ENCODE measurements at regions not wholly inside any gene's neighbourhood (a gene's known extent, or its start where the extent isn't known, plus 50 kb on each side); places are given as distances from the start of the nearest gene placed in this dataset.

- TF ChIP-seq GABPA (IDR thresholded peaks at IDR 0.05; ENCODE audit: borderline replicate concordance, insufficient read depth, low read length) (no peak), EGR1 (IDR thresholded peaks at IDR 0.05; ENCODE audit: borderline replicate concordance, low read depth, low read length) (no peak), SIN3A (conservative IDR thresholded peaks at IDR 0.05 in 1 of 2, IDR thresholded peaks at IDR 0.05 in 1 of 2; ENCODE audit: low read depth in 1 of 2, low read length in 2 of 2) (no peak), POLR2A (IDR thresholded peaks at IDR 0.05; ENCODE audit: control extremely low read depth in 1 of 2, low read depth in 2 of 2, low read length in 2 of 2) (no peak), MAFK (IDR thresholded peaks at IDR 0.05; ENCODE audit: low read depth, low read length) (no peak)
- TF ChIP-seq, protein P1, sequence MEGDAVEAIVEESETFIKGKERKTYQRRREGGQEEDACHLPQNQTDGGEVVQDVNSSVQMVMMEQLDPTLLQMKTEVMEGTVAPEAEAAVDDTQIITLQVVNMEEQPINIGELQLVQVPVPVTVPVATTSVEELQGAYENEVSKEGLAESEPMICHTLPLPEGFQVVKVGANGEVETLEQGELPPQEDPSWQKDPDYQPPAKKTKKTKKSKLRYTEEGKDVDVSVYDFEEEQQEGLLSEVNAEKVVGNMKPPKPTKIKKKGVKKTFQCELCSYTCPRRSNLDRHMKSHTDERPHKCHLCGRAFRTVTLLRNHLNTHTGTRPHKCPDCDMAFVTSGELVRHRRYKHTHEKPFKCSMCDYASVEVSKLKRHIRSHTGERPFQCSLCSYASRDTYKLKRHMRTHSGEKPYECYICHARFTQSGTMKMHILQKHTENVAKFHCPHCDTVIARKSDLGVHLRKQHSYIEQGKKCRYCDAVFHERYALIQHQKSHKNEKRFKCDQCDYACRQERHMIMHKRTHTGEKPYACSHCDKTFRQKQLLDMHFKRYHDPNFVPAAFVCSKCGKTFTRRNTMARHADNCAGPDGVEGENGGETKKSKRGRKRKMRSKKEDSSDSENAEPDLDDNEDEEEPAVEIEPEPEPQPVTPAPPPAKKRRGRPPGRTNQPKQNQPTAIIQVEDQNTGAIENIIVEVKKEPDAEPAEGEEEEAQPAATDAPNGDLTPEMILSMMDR (IDR thresholded peaks at IDR 0.05; ENCODE audit: control extremely low read depth in 1 of 3, insufficient read depth in 1 of 3, low read depth in 1 of 3, low read length in 3 of 3), result no peak
These were observed 120.7 kb upstream of the PMEPA1 start for GRCh38 chr20:57830515-57830895.

All from H1 (cell line).